NCI-H226 (cell line): ENCODE measurements at regions not wholly inside any gene's neighbourhood (a gene's known extent, or its start where the extent isn't known, plus 50 kb on each side); places are given as distances from the start of the nearest gene placed in this dataset.
"Not testable (repeated sequence)": the region's sequence is repeated elsewhere in the genome, so short reads cannot be mapped to it uniquely, and the experiment has no call there.

Experiments used
- DNase-seq: peaks from one replicate; pipeline ENCODE4 v3.0.0-alpha.2; 2015

GRCh38 chr1:223025190-223025734 is 117.8 kb downstream of the TLR5 start:
- DNase-seq = not testable (repeated sequence)

- DNase-seq = not testable (repeated sequence)
Measured at GRCh38 chr1:223026639-223027038, 116.4 kb downstream of the TLR5 start.

- DNase-seq = no peak
Measured at GRCh38 chr1:223029985-223030769, 112.9 kb downstream of the TLR5 start.

- no peak for DNase-seq
Measured at GRCh38 chr1:223030871-223031400, 112.1 kb downstream of the TLR5 start.

GRCh38 chr1:223031733-223032601 is 111.1 kb downstream of the TLR5 start:
- no peak for DNase-seq

GRCh38 chr1:223033658-223034057 is 109.4 kb downstream of the TLR5 start:
- no peak for DNase-seq

- DNase-seq = no peak
Measured at GRCh38 chr1:223034270-223034798, 108.7 kb downstream of the TLR5 start.

- DNase-seq = no peak
Measured at GRCh38 chr1:223035724-223036478, 107.1 kb downstream of the TLR5 start.

- no peak for DNase-seq
Measured at GRCh38 chr1:223036479-223036845, 106.6 kb downstream of the TLR5 start.

GRCh38 chr1:223037845-223038244 is 105.2 kb downstream of the TLR5 start:
- no peak for DNase-seq

GRCh38 chr1:223038288-223039006 is 104.6 kb downstream of the TLR5 start:
- DNase-seq = no peak

- DNase-seq = no peak
Measured at GRCh38 chr1:223039990-223040389, 103.1 kb downstream of the TLR5 start.

- peak; percentile 13 for DNase-seq
Measured at GRCh38 chr1:223041481-223041880, 101.6 kb downstream of the TLR5 start.

- DNase-seq = no peak
Measured at GRCh38 chr1:223045164-223045957, 97.7 kb downstream of the TLR5 start.

GRCh38 chr1:223046011-223046410 is 97.0 kb downstream of the TLR5 start:
- no peak for DNase-seq

GRCh38 chr1:223046463-223046862 is 96.6 kb downstream of the TLR5 start:
- DNase-seq = not testable (repeated sequence)

GRCh38 chr1:223048026-223048425 is 95.0 kb downstream of the TLR5 start:
- no peak for DNase-seq

GRCh38 chr1:223052462-223052861 is 90.6 kb downstream of the TLR5 start:
- DNase-seq = no peak

- DNase-seq = no peak
Measured at GRCh38 chr1:223052931-223053330, 90.1 kb downstream of the TLR5 start.

GRCh38 chr1:223056802-223057201 is 86.2 kb downstream of the TLR5 start:
- DNase-seq = no peak

GRCh38 chr1:223057569-223058093 is 85.4 kb downstream of the TLR5 start:
- DNase-seq = no peak
